HG02571 (cell line): ENCODE measurements at regions not wholly inside any gene's neighbourhood (a gene's known extent, or its start where the extent isn't known, plus 50 kb on each side); places are given as distances from the start of the nearest gene placed in this dataset.
A peak's percentile ranks its signal among the peaks of the same experiment; 100 is the strongest.

Source experiments
- ATAC-seq: cut with Tn5 transposase; IDR thresholded peaks from one replicate; pipeline ENCODE4 v1.9.1; 2021; ENCODE audit warnings: mild to moderate bottlenecking, moderate library complexity; ENCODE audit not compliant: unreplicated experiment

- peak; percentile 47 for ATAC-seq
Observed at GRCh38 chr12:4857472-4858291, 52.0 kb upstream of the KCNA1 start.

- no peak for ATAC-seq
Observed at GRCh38 chr12:4858386-4858785, 51.3 kb upstream of the KCNA1 start.

- ATAC-seq = no peak
Observed at GRCh38 chr12:4859478-4860210, 50.1 kb upstream of the KCNA1 start.
